CD4-positive, alpha-beta T cell treated with Interleukin-21 for 1 hour (primary cell): ENCODE measurements at regions not wholly inside any gene's neighbourhood (a gene's known extent, or its start where the extent isn't known, plus 50 kb on each side); places are given as distances from the start of the nearest gene placed in this dataset.
"Not testable (repeated sequence)": the region's sequence is repeated elsewhere in the genome, so short reads cannot be mapped to it uniquely, and the experiment has no call there.

Experiments
- DNase-seq: peaks from one replicate; pipeline ENCODE4 v3.0.0-alpha.2; 2020

DNA sequence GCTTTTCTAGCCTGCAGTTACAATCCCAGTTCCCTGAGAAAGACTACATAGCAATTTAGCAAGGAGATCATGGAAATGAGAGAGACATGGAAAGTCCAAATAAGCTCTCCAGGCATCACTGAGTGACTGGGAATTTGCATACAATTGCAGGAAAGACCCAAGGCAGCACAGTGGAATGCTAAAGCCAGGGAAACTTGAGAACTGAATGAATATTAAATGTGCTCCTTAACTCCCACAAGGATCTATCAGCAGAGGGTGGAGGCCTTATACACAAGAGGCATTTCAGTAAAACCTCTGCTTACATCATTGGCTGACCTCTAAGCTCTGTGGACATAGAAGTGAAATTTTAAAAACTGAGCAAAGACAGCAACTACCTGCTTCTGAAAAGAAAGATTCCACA, 355.6 kb upstream of the DAB2 start:
- no peak for DNase-seq

DNA sequence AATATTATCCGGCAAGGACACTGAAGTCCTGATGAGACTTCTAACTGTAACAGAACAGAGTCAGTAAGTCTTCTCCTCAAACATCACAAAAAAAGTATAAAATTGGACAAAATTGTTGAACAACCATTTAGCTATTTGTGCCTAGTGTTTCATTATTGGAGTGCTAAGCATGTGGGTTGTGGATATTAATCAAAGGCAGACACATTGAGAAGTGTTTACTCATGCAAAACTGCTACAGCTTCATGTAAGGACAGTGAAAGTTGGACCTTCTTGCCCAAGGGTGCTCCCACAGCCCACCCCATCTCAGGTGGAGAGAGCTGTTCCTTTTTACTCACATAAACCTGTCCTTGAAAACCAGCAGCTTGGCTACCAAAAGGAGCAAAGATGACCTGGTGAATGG, 355.1 kb upstream of the DAB2 start:
- no peak for DNase-seq

GRCh38 chr5:39775797-39776365, 351.1 kb upstream of the DAB2 start:
- no peak for DNase-seq

- no peak for DNase-seq
Observed at GRCh38 chr5:39775086-39775796, 350.5 kb upstream of the DAB2 start.

DNA sequence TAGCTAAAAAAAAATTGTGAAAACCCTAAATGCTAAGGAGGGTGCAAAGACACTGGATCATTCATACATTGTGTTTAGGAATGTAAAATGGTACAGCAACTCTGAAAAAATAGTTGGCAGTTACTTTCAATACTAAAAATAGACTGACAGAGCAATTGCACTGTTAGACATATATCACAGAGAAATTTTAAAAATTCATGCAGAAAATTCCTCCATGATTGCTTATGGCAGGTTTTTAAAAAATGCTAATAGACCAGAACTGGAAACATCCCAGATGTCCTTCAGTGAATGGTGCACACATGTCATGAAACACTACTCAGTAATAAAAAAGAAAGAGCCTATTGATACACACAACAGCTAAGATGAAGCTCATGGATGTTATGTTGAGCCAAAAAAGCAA, 349.8 kb upstream of the DAB2 start:
- DNase-seq = no peak

GRCh38 chr5:39772307-39772706, 347.5 kb upstream of the DAB2 start:
- no peak for DNase-seq

GRCh38 chr5:39767916-39768315, 343.1 kb upstream of the DAB2 start:
- no peak for DNase-seq

GRCh38 chr5:39765366-39765765, 340.6 kb upstream of the DAB2 start:
- DNase-seq = no peak

- no peak for DNase-seq
Observed at GRCh38 chr5:39762761-39763160, 338.0 kb upstream of the DAB2 start.

DNA sequence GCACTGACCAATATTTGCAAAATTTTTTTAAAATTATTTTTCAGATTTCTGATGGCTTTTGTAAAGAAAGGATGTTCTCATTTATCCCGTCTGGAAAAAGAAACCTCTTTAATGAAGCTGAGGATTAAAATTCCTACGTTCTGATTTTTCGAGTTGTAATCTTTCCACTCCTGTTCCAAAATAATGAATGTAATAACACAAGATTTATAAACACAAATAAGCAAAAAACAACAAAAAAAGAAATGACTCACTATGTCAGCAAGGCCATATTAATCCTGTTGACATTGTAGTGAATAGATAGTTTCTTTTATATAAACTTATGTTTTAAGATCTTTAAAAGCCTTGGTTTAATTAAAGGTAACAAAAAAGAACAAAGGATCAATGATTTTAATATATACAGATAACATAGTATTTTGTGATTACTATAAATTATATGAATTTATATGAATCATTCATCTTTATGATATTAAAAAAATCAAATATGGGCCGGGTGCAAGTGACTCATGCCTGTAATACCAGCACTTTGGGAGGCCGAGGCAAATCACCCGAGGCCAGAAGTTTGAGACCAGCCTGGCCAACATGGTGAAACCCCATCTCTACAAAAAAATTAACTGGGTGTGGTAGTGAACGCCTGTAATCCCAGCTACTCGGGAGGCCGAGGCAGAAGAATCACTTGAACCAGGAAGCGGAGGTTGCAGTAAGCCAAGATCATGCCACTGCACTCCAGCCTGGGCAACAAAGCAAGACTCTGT, 336.6 kb upstream of the DAB2 start:
- DNase-seq = no peak

- no peak for DNase-seq
Observed at GRCh38 chr5:39760385-39761198, 335.8 kb upstream of the DAB2 start.

DNA sequence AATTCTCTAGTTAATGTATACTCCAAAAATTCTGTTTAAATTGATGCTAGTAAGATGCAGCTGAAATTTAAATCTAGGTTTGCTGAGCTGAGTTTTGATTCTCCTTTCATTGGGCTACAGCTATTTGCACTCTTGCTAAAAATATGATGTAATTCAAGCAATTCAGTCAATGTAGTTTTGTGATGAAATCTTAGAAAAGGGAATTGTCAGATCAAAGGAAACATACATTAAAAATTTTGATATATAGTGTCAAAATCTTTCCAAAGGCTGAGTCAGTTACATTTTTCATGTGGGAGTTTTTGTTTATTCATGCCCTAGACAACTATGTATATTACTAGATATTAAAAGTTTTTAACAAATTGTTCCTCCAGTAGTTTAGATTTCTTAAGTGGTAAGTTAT, 334.9 kb upstream of the DAB2 start:
- no peak for DNase-seq

DNA sequence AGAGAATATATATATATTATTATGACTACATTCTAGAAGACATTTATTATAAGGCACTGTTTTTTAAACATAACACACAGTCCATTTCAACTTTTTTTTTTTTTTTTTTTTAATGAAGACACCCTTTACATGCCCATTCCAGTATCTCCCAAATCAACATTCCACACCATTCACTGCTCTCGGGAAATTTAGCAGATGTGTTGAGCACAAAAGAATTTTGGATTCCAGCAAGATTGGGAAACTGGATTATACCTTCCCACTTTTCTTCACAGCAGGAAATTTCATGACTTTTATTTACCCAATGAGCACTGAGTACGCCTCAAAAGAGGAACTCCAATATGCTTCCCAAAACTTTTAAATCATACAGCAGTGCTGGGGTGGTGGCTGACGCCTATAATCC, 333.6 kb upstream of the DAB2 start:
- no peak for DNase-seq

- DNase-seq = no peak
Observed at GRCh38 chr5:39757131-39757530, 332.4 kb upstream of the DAB2 start.

DNA sequence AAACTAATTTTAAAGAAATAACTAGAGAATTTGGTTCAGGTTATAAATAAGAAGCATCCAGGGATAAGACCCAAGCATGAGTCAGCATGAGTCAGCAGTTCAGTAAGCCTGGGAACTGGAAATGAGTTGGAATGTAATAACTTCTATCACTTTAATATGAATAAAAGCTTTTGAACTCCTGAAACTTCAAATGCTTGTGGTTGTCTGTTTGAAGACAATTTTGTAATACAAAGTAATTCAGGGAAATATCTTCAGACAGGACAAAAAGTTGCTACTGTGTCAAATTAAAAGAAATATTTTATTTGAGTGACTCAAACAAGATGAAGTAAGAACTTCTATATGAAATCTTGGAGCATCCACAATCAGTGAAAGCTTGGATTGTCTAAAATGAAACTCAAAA, 331.2 kb upstream of the DAB2 start:
- DNase-seq = no peak

- no peak for DNase-seq
Observed at GRCh38 chr5:39755452-39755851, 330.7 kb upstream of the DAB2 start.

GRCh38 chr5:39753747-39754146, 329.0 kb upstream of the DAB2 start:
- DNase-seq = not testable (repeated sequence)

DNA sequence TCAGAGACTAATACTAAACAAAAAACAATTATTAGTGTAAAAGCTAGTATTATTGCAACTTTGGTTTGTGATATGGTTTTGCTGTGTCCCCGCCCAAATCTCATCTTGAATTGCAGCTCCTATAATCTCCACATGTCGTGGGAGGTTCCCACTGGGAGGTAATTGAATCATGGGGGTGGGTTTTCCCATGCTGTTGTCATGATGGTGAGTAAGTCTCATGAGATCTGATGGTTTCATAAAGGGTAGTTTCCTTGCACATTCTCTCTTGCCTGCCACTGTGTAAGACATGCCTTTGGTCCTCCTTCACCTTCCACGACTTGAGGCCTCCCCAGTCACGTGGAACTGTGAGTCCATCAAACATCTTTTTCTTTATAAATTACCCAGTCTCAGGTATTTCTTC, 325.9 kb upstream of the DAB2 start:
- no peak for DNase-seq

- no peak for DNase-seq
Observed at GRCh38 chr5:39742916-39743315, 318.1 kb upstream of the DAB2 start.

DNA sequence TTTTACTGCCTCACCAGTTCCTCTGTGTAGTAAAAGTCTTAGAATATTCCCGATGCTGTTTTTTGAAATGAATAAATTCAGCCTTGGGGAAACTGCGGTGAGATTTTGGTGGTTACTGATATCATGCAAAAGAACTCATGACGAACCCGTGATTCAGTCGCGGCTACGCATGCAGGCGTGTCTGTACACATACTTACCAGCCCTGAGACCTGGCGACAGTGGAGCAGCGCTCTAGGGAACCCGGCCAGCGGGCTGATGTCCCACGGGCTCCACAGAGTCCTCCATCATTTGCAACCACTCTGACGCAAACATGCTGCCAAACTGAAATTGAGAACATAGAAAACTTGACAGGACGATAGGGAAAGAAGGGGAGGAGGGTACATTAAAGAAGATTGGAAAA, 315.6 kb upstream of the DAB2 start:
- DNase-seq = no peak

- no peak for DNase-seq
Observed at GRCh38 chr5:39732166-39732565, 307.4 kb upstream of the DAB2 start.

DNA sequence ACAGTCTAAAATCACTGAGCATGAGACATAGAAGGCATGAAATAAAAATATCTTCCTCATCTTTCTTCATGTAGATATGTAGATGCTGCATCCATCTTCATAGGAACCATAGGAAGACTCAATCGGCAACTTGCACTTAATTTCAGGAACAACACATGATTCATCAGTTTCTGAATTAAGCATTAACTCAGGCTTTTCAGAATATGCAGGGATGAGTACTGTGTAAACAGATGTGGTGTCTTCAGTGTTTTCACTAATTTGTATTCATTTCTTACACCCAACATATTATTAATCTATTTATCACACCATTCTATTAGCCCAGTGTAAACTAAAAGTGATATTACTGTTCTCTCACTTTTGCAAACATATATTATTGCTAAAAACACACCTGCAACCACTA, 305.9 kb upstream of the DAB2 start:
- DNase-seq = no peak

DNA sequence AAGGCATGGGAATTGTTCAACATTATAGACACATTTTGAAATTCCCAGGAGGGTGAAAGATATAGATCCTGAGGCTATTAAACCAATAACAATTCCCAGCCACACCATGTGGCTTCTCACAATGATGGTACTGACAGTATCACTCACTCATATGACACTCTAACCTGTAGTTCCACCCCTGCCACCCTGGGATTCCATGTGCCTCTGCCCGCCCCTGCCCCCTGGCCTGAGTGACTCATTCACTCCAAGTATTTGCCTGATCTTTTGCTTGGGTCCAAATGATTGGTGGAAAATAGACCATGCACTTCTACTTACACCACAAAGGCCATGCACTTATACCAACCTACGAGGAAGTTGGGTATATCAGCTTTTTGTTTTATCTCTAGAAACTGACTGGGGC, 305.2 kb upstream of the DAB2 start:
- DNase-seq = no peak

DNA sequence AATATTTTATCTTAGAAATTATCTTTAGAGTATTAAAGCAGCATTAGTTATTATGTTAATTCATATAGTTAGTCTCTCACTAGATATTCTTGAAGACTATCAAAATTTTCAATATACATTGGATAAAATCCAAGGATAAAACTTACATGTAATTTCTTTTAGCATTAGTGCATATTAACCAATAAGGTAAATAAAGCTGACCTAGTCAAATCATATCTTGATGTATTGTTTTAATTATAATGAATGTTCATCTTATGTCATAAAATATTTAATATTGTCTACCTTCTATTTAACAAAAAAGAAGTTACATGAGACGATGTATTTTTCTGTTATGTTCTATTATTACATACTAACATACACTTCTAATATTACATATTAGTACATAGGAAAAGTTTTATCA, 301.7 kb upstream of the DAB2 start:
- no peak for DNase-seq
